Tibial nerve (tissue), 4 donors: ENCODE measurements at regions not wholly inside any gene's neighbourhood (a gene's known extent, or its start where the extent isn't known, plus 50 kb on each side); places are given as distances from the start of the nearest gene placed in this dataset.

ENCODE experiments used
- EP300 ChIP-seq, 2 donors: sonication (generic); formaldehyde crosslinking; IDR thresholded peaks; one replicate each; pipeline ENCODE4 v1.6.1; 2017; ENCODE audit warnings: antibody characterized with exemption in 2 of 2, mild to moderate bottlenecking in 1 of 2
- POLR2A ChIP-seq, 2 donors: fragments of 450-650 bp; IDR thresholded peaks; one replicate each; pipeline ENCODE4 v1.6.1; 2017; ENCODE audit warnings: antibody characterized with exemption in 2 of 2, mild to moderate bottlenecking in 2 of 2, moderate library complexity in 2 of 2
- TF ChIP-seq, protein P1 (sequence below), 5 experiments: fragments of 200-600 bp in 3 of 5; fragments of 450-650 bp in 2 of 5; sonication (generic) in 3 of 5; IDR thresholded peaks; one replicate each; pipeline ENCODE4 v1.5.1; 2016 to 2019; ENCODE audit warnings: antibody characterized with exemption in 5 of 5, mild to moderate bottlenecking in 3 of 5, moderate library complexity in 2 of 5

- TF ChIP-seq, protein P1, sequence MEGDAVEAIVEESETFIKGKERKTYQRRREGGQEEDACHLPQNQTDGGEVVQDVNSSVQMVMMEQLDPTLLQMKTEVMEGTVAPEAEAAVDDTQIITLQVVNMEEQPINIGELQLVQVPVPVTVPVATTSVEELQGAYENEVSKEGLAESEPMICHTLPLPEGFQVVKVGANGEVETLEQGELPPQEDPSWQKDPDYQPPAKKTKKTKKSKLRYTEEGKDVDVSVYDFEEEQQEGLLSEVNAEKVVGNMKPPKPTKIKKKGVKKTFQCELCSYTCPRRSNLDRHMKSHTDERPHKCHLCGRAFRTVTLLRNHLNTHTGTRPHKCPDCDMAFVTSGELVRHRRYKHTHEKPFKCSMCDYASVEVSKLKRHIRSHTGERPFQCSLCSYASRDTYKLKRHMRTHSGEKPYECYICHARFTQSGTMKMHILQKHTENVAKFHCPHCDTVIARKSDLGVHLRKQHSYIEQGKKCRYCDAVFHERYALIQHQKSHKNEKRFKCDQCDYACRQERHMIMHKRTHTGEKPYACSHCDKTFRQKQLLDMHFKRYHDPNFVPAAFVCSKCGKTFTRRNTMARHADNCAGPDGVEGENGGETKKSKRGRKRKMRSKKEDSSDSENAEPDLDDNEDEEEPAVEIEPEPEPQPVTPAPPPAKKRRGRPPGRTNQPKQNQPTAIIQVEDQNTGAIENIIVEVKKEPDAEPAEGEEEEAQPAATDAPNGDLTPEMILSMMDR (IDR thresholded peaks at IDR 0.05) = no peak
- TF ChIP-seq EP300 (IDR thresholded peaks at IDR 0.05) (no peak), POLR2A (IDR thresholded peaks at IDR 0.05) (no peak)
Observed at GRCh38 chr3:170719300-170719699, 133.4 kb upstream of the SLC7A14 start.
